Gastroesophageal sphincter (tissue), 4 donors: ENCODE measurements at regions not wholly inside any gene's neighbourhood (a gene's known extent, or its start where the extent isn't known, plus 50 kb on each side); places are given as distances from the start of the nearest gene placed in this dataset.
"Not testable (repeated sequence)": the region's sequence is repeated elsewhere in the genome, so short reads cannot be mapped to it uniquely, and the experiment has no call there.

Source experiments
- ATAC-seq: fragments of 150-250 bp; one replicate; pipeline ENCODE4 v1.9.1; 2016; ENCODE audit warnings: mild to moderate bottlenecking, moderate library complexity
- H3K27ac ChIP-seq, 4 donors: fragments of 200-600 bp; sonication (generic) in 3 of 4; 1 replicate in 3 of 4; 2 replicates in 1 of 4; pipeline ENCODE4 v1.5.1; 2016 to 2019
- H3K27me3 ChIP-seq: fragments of 200-600 bp; sonication (generic); one replicate; pipeline ENCODE4 v1.5.1; 2019
- H3K36me3 ChIP-seq, 2 donors: fragments of 200-600 bp; sonication (generic); one replicate each; pipeline ENCODE4 v1.5.1; 2019; ENCODE audit warnings: control low read depth in 1 of 2
- H3K4me1 ChIP-seq, 3 donors: fragments of 200-600 bp; sonication (generic); 1 replicate in 2 of 3; 2 replicates in 1 of 3; pipeline ENCODE4 v1.5.1; 2016 to 2019; ENCODE audit warnings: control low read depth in 2 of 3
- H3K4me3 ChIP-seq, 2 donors: fragments of 200-600 bp; sonication (generic); one replicate each; pipeline ENCODE4 v1.5.1; 2019; ENCODE audit warnings: mild to moderate bottlenecking in 1 of 2, moderate library complexity in 1 of 2
- H3K9me3 ChIP-seq, 3 donors: fragments of 200-600 bp; sonication (generic); one replicate each; pipeline ENCODE4 v1.5.1; 2017 to 2019; ENCODE audit warnings: control low read depth in 2 of 3
- EP300 ChIP-seq: sonication (generic); formaldehyde crosslinking; IDR thresholded peaks from one replicate; pipeline ENCODE4 v1.6.1; 2017; ENCODE audit warnings: antibody characterized with exemption, mild to moderate bottlenecking
- POLR2A ChIP-seq, 2 donors: fragments of 450-650 bp; IDR thresholded peaks; one replicate each; pipeline ENCODE4 v1.6.1; 2017; ENCODE audit warnings: antibody characterized with exemption in 2 of 2, mild to moderate bottlenecking in 2 of 2, moderate library complexity in 1 of 2
- POLR2AphosphoS5 ChIP-seq: sonication (generic); formaldehyde crosslinking; IDR thresholded peaks from one replicate; pipeline ENCODE4 v1.6.1; 2017; ENCODE audit warnings: antibody characterized with exemption
- WGBS, 2 donors: methylation state at CpG; one replicate each; pipeline ENCODE4 v1.1.5; 2018; ENCODE audit warnings: low coverage in 1 of 2; 5-methylcytosine and 5-hydroxymethylcytosine counted together
- TF ChIP-seq, protein P1 (sequence below), 4 experiments: fragments of 200-600 bp in 2 of 4; fragments of 450-650 bp in 2 of 4; sonication (generic) in 1 of 4; IDR thresholded peaks; one replicate each; pipeline ENCODE4 v1.5.1; 2017 to 2019; ENCODE audit warnings: antibody characterized with exemption in 4 of 4, mild to moderate bottlenecking in 2 of 4, moderate library complexity in 2 of 4

DNA sequence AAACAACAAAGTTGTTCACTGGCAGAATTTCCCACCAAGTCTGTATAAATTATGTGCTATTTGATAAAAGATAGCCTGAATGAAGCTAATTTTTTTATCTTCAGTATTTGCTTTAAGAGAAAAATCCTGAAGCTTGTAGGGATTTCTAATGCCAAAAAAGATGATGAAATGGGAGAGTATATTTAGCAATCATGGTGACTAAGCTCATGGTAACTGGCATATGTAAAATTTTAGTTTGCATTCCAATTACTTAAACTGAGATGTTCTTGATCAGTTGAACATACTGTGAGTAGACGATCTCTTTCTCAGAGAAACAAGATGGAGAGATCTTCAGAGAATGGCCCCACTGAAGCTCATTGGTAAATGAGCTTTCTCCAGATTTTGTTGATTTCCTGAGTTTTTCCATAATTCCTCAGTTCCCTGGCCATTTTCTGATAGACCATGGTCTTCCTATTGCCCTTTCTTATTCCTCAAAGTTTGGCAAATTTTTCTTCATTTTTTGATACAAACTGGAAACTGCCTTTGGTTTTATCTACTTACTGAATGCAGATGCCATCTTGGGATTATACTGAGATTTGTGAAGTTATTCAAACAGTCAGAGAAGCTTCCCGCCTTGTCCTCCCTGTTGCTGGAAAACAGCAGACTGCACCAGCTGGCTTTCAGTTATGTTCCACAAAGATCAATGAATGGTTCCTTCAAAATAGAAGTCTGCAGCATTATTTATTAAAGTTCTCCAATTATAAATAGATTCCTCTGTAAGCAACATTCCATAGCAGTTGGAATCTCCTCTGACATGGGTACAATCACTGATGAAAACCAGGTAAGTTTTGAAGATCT is 68.3 kb upstream of the ALOX12 start:
- H3K4me1 ChIP-seq = no peaks in the 10 kb centered on the region
- no peak overlapping the region for H3K4me3 ChIP-seq
- no peaks in the 10 kb centered on the region for H3K9me3 ChIP-seq
- no peak for ATAC-seq
- no peak overlapping the region for H3K27ac ChIP-seq
- WGBS, 2 donors = 71 to 75% methylated on average over 2 of the region's 2 CpGs
- TF ChIP-seq POLR2AphosphoS5 (no peak), EP300 (no peak), POLR2A (IDR thresholded peaks at IDR 0.05) (no peak)
- TF ChIP-seq, protein P1, sequence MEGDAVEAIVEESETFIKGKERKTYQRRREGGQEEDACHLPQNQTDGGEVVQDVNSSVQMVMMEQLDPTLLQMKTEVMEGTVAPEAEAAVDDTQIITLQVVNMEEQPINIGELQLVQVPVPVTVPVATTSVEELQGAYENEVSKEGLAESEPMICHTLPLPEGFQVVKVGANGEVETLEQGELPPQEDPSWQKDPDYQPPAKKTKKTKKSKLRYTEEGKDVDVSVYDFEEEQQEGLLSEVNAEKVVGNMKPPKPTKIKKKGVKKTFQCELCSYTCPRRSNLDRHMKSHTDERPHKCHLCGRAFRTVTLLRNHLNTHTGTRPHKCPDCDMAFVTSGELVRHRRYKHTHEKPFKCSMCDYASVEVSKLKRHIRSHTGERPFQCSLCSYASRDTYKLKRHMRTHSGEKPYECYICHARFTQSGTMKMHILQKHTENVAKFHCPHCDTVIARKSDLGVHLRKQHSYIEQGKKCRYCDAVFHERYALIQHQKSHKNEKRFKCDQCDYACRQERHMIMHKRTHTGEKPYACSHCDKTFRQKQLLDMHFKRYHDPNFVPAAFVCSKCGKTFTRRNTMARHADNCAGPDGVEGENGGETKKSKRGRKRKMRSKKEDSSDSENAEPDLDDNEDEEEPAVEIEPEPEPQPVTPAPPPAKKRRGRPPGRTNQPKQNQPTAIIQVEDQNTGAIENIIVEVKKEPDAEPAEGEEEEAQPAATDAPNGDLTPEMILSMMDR (IDR thresholded peaks at IDR 0.05) = no peak
- peaks cover 3% of the 10 kb centered on the region for H3K27me3 ChIP-seq
- H3K36me3 ChIP-seq = no peaks in the 10 kb centered on the region

DNA sequence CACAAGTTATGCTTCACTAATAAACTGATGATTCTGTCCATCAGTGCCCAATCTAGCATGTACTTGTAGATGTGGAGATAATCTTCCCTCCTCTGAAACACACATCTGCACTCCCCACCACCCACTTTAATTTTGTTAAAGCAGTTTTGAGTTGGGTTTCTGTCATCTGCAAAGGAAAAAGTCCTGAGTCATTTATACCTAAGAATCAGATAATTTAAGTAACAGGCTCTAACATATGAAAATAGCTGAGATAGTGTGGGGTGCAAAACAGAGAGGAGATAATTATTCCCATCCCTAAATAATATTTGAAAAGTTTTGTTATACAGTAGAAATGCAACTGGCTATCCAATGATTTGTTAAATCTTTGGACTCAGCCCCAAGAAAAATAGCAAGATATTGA is 67.7 kb upstream of the ALOX12 start:
- no peak for TF ChIP-seq POLR2AphosphoS5
- no peak for TF ChIP-seq EP300
- TF ChIP-seq, protein P1 (IDR thresholded peaks at IDR 0.05) = no peak
- TF ChIP-seq POLR2A (IDR thresholded peaks at IDR 0.05) = no peak
- no peak for ATAC-seq
- Histone ChIP-seq H3K4me3 (no peak overlapping the region), H3K9me3 (no peaks in the 10 kb centered on the region), H3K36me3 (no peaks in the 10 kb centered on the region), H3K27me3 (peaks cover 3% of the 10 kb centered on the region), H3K4me1 (no peaks in the 10 kb centered on the region), H3K27ac (no peak overlapping the region)

DNA sequence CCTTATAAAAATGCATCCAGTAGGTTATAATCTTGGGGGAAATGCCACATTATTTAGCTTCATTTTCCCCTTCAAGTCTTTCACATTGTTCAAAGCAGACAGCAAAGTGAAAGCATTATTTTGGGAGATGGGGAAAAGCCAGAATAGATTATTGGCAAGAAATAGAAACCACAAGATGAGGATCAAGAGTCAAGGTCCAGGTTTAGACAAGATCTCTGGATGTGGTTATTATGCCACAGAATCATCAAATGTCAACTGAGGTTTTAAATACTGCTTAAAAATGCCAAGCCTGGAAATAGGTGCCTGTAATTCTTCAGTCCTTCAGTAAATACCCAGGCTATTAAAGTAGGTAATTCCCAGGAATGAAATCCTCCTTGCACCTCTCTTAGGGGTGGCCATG is 65.1 kb upstream of the ALOX12 start:
- peaks cover 3% of the 10 kb centered on the region for H3K27me3 ChIP-seq
- H3K27ac ChIP-seq = no peak overlapping the region
- H3K4me3 ChIP-seq = no peak overlapping the region
- ATAC-seq = no peak
- H3K9me3 ChIP-seq = no peaks in the 10 kb centered on the region
- no peaks in the 10 kb centered on the region for H3K36me3 ChIP-seq
- no peaks in the 10 kb centered on the region for H3K4me1 ChIP-seq
- TF ChIP-seq POLR2A (IDR thresholded peaks at IDR 0.05) (no peak), POLR2AphosphoS5 (no peak), EP300 (no peak)
- TF ChIP-seq, protein P1 (IDR thresholded peaks at IDR 0.05) = no peak

DNA sequence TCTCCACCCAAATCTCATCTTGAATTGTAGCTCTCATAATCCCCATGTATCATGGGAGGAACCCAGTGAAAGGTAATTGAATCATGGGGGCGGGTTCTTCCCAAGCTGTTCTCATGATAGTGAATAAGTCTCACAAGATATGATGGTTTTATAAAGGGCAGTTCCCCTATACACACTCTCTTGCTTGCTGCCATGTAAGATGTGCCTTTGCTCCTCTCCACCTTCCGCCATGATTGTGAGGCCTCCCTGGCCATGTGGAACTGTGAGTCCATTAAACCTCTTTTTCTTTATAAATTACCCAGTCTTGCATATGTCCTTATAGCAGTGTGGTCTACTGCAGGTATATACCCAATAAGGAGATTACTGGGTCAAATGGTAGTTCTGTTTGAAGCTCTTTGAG is 61.3 kb upstream of the ALOX12 start:
- H3K4me3 ChIP-seq, H3K4me1 ChIP-seq, ATAC-seq, H3K27ac ChIP-seq, H3K27me3 ChIP-seq, H3K9me3 ChIP-seq, H3K36me3 ChIP-seq: not testable (repeated sequence)
- 62 to 88% methylated on average over 2 of the region's 2 CpGs for WGBS, 2 donors

DNA sequence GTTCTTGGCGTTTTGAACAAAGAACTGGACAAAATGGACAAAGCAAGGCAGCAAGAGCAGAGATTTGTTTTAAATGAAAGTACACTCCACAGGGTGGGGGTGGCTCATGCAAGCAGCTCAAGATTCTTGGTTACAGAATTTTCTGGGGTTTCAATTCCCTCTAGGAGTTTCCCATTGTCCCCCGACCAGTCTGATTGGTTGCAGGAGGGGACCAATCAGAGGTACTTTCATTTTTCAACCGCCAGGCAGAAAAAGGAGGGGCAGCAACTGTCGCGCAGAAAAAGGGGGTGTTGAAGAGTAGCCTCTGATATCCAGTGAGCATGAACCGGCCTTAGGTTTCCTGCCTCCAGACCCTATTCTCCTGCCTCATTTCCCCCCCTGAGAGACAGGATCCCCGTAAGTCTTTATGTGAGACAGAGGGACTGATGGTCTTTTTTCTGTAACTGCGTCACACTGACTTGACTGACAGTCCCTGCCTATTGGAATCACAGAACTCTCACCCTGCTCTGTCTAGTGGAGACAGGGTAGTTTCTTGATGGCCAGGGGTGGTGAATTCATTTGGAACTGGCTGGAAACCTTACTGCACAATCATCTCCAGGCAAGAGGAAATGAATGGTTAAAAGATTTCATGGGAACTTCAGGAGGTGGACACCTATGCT is 59.4 kb upstream of the ALOX12 start:
- TF ChIP-seq POLR2AphosphoS5 = no peak
- TF ChIP-seq, protein P1 (IDR thresholded peaks at IDR 0.05) = peak in 1 of 4 experiments; percentile 6
- ATAC-seq = peak; percentile 73
- H3K27ac ChIP-seq = peak overlapping the region in 3 of 4 donors; percentile 56 to 70 (median 64)
- 31 to 50% methylated on average over 7 to 8 of the region's 8 CpGs for WGBS, 2 donors
- H3K4me1 ChIP-seq = no peaks in the 10 kb centered on the region
- H3K27me3 ChIP-seq = no peaks in the 10 kb centered on the region
- no peaks in the 10 kb centered on the region for H3K36me3 ChIP-seq
- no peaks in the 10 kb centered on the region for H3K9me3 ChIP-seq
- peak overlapping the region; percentile 49 to 51 for H3K4me3 ChIP-seq
